ENCODE measurements at regions not wholly inside any gene's neighbourhood (a gene's known extent, or its start where the extent isn't known, plus 50 kb on each side); places are given as distances from the start of the nearest gene placed in this dataset.

- DNase-seq (no peak), ATAC-seq (no peak)
- POLR2A ChIA-PET = no interaction called here
- peaks cover 0 to 4% (median 0%) of the 10 kb centered on the region in 5 donors for H3K27me3 Mint-ChIP-seq
- H3K9me3 Mint-ChIP-seq = peaks cover 0 to 9% (median 3%) of the 10 kb centered on the region in 9 donors
- H3K4me1 Mint-ChIP-seq = peaks cover 0 to 2% (median 0%) of the 10 kb centered on the region in 4 donors
- no peak overlapping the region for H3K27ac Mint-ChIP-seq
- H3K36me3 Mint-ChIP-seq = no peaks in the 10 kb centered on the region
- H3K4me3 Mint-ChIP-seq = no peak overlapping the region
Observed at GRCh38 chr2:122530814-122531213, 775.4 kb downstream of the TSN start.

DNA sequence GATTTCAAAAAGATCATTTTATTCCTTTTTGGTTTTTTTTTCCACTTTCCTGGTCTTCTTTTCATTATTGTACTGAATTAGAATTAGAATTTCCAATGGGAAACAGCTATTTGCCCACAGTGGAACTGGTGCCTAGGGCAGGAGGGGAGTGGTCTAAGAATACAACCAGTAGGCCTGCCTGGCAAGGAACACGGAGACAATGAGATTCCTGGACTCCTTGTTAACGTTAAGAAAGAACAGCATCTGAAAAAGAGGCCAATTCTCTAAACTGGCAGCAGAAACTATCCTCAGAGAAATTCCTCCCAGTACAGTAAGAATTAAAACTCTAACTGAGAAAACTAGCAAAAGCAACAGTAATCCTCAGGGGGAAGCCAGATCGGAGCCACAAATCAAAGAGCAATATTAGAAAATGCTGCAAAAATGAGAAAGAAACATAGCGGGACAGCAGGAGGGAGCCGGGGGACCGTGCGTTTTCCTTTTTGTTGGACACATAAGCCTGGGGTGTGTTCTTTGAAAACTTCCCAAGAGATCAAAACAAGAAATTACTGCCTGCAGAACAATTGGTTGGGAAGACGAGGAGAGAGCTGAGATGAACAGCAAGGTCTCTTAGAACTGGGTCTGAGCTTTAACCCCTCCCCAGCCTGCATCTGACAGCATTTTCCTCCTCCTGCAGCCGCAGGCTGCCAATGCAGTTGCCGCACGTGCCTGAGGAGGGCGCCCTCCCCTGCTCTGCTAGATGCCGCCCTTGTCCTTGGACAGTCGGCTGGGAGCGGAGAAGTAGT is 776.0 kb downstream of the TSN start:
- no peaks in the 10 kb centered on the region for H3K36me3 Mint-ChIP-seq
- no peak overlapping the region for H3K27ac Mint-ChIP-seq
- H3K27me3 Mint-ChIP-seq = peaks cover 0 to 4% (median 0%) of the 10 kb centered on the region in 5 donors
- peaks cover 0 to 2% (median 0%) of the 10 kb centered on the region in 4 donors for H3K4me1 Mint-ChIP-seq
- ATAC-seq = no peak
- POLR2A ChIA-PET = no interaction called here
- H3K9me3 Mint-ChIP-seq = peaks cover 0 to 8% (median 3%) of the 10 kb centered on the region in 9 donors
- no peak overlapping the region for H3K4me3 Mint-ChIP-seq
- DNase-seq = no peak

DNA sequence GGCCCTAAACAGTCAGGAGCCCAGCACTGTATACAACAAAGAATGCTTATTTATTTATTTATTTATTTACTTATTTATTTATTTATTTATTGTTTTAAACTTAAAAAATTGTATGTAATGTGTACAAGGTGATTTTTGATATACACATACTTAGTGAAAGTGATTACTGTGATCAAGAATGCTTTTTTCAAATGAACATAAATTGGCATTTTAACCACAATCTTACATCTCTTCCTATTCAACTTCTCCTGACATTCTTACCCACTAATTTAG is 776.6 kb downstream of the TSN start:
- DNase-seq (no peak), ATAC-seq (no peak)
- H3K27me3 Mint-ChIP-seq = peaks cover 0 to 4% (median 0%) of the 10 kb centered on the region in 5 donors
- H3K27ac Mint-ChIP-seq = no peak overlapping the region
- no peak overlapping the region for H3K4me3 Mint-ChIP-seq
- peaks cover 0 to 9% (median 3%) of the 10 kb centered on the region in 9 donors for H3K9me3 Mint-ChIP-seq
- H3K4me1 Mint-ChIP-seq = peaks cover 0 to 2% (median 0%) of the 10 kb centered on the region in 4 donors
- H3K36me3 Mint-ChIP-seq = no peaks in the 10 kb centered on the region
- POLR2A ChIA-PET = no interaction called here

DNA sequence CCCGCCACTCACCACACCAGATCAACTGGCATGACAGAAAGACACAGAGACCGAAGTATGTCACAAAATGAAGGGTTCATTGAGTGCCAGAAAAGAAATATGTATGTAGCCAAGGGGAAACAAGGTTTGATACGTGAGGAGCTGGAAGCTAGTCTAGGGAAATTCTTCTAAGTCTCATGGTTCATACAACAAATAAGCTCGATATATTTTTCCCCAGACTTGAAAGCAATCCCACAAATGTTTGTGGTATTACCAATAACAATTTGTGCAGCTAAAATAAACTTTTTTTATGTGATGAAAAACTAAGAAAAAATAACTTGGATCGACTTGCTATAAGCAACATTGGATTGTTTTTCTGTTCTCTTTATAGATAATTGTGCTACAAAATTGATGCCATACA is 777.0 kb downstream of the TSN start:
- Mint-ChIP-seq H3K36me3 (no peaks in the 10 kb centered on the region), H3K27ac (no peak overlapping the region), H3K4me1 (peaks cover 0 to 2% (median 0%) of the 10 kb centered on the region in 4 donors), H3K27me3 (peaks cover 0 to 4% (median 0%) of the 10 kb centered on the region in 5 donors), H3K4me3 (no peak overlapping the region), H3K9me3 (peaks cover 0 to 7% (median 2%) of the 10 kb centered on the region in 9 donors)
- no peak for DNase-seq
- POLR2A ChIA-PET = no interaction called here
- no peak for ATAC-seq

DNA sequence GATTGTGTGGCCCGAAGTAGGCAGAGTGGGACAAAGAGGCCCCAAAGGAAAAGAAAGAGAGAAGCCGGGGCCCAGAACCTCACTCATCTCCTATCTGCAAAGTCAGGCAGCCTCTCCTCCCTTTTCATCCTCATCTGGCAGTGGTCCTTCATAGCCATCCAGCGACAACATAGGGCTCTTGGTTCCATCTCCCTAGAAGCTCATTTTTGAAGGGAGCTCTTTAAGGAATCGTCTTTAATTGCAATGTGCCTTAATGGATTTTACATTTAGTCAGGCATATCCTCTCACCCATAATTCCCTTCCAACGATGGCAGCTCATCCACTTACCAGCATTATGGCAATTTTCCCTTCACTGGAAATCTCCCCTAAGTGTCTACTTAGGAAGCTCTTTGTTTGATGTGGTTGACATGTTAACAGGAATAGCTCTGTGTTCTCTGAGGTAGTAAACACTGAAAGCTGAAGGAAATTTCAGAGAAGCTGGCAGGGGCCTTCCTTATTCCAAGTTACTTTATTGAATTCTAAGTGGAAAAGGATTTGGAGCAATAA is 780.6 kb downstream of the TSN start:
- Mint-ChIP-seq H3K27ac (no peak overlapping the region), H3K4me3 (no peak overlapping the region), H3K27me3 (peaks cover 0 to 4% (median 0%) of the 10 kb centered on the region in 5 donors), H3K4me1 (peaks cover 0 to 2% (median 0%) of the 10 kb centered on the region in 4 donors), H3K36me3 (no peaks in the 10 kb centered on the region), H3K9me3 (peaks cover 0 to 9% (median 3%) of the 10 kb centered on the region in 9 donors)
- no peak for ATAC-seq
- POLR2A ChIA-PET = no interaction called here
- DNase-seq = no peak

- no peaks in the 10 kb centered on the region for H3K4me1 Mint-ChIP-seq
- H3K36me3 Mint-ChIP-seq = no peaks in the 10 kb centered on the region
- H3K9me3 Mint-ChIP-seq = peaks cover 0 to 13% (median 3%) of the 10 kb centered on the region in 9 donors
- POLR2A ChIA-PET = no interaction called here
- H3K4me3 Mint-ChIP-seq = no peak overlapping the region
- ATAC-seq (no peak), DNase-seq (no peak)
- H3K27me3 Mint-ChIP-seq = peaks cover 0 to 8% (median 0%) of the 10 kb centered on the region in 5 donors
- no peak overlapping the region for H3K27ac Mint-ChIP-seq
Observed at GRCh38 chr2:122539311-122539710, 783.9 kb downstream of the TSN start.

DNA sequence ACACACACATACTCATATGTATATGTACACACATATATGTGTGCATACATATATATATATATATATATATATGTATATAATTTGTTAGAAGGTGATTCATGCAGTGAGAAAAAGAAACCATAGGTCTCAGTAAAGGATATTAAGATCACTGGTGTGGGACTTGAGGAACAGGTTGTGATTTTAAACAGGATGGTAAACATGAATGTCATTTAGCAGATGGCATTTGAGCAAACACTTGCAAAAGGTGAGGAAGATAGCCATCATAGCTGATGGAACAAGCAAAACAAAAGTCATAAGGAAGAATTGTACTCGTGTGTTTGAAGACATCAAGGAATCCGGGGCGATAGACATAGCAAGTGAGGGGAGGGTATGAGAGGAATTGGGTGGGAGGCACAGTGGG is 784.5 kb downstream of the TSN start:
- Mint-ChIP-seq H3K36me3 (no peaks in the 10 kb centered on the region), H3K4me3 (no peak overlapping the region), H3K4me1 (no peaks in the 10 kb centered on the region), H3K27ac (no peak overlapping the region), H3K27me3 (peaks cover 0 to 8% (median 0%) of the 10 kb centered on the region in 5 donors), H3K9me3 (peaks cover 0 to 13% (median 3%) of the 10 kb centered on the region in 9 donors)
- DNase-seq (no peak), ATAC-seq (no peak)
- POLR2A ChIA-PET = no interaction called here

DNA sequence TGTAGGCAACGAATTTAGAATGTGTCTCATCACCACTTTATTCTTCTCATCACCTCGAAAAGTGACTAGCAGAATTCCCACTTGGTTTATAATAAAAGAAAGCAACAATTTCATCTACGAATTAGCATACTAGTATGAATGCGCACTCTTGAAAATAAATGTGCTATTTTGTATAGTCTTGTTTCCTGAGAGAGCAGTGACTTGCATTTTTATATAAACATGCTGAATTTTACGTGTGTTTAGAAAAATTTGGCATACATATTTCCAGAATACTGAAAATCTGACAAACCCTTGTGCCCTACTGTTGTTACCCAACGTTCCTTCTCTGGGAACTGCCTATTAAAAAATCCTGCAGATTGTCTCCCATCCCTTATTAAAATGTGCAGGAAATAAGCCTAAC is 786.8 kb downstream of the TSN start:
- Mint-ChIP-seq H3K9me3 (peaks cover 0 to 13% (median 2%) of the 10 kb centered on the region in 9 donors), H3K4me3 (no peak overlapping the region), H3K4me1 (no peaks in the 10 kb centered on the region), H3K27ac (no peak overlapping the region), H3K36me3 (no peaks in the 10 kb centered on the region), H3K27me3 (peaks cover 0 to 4% (median 0%) of the 10 kb centered on the region in 5 donors)
- POLR2A ChIA-PET = no interaction called here
- no peak for ATAC-seq
- DNase-seq = no peak

- H3K4me1 Mint-ChIP-seq = no peaks in the 10 kb centered on the region
- peaks cover 0 to 13% (median 2%) of the 10 kb centered on the region in 9 donors for H3K9me3 Mint-ChIP-seq
- POLR2A ChIA-PET = no interaction called here
- no peak for ATAC-seq
- no peak for DNase-seq
- peaks cover 0 to 4% (median 0%) of the 10 kb centered on the region in 5 donors for H3K27me3 Mint-ChIP-seq
- H3K4me3 Mint-ChIP-seq = no peak overlapping the region
- H3K27ac Mint-ChIP-seq = no peak overlapping the region
- no peaks in the 10 kb centered on the region for H3K36me3 Mint-ChIP-seq
Observed at GRCh38 chr2:122542646-122543045, 787.2 kb downstream of the TSN start.

GRCh38 chr2:122543815-122544214 is 788.4 kb downstream of the TSN start:
- no peaks in the 10 kb centered on the region for H3K4me1 Mint-ChIP-seq
- ATAC-seq (no peak), DNase-seq (no peak)
- POLR2A ChIA-PET = no interaction called here
- H3K36me3 Mint-ChIP-seq = no peaks in the 10 kb centered on the region
- peaks cover 0 to 4% (median 0%) of the 10 kb centered on the region in 5 donors for H3K27me3 Mint-ChIP-seq
- H3K4me3 Mint-ChIP-seq = no peak overlapping the region
- no peak overlapping the region for H3K27ac Mint-ChIP-seq
- peaks cover 0 to 13% (median 6%) of the 10 kb centered on the region in 9 donors for H3K9me3 Mint-ChIP-seq

DNA sequence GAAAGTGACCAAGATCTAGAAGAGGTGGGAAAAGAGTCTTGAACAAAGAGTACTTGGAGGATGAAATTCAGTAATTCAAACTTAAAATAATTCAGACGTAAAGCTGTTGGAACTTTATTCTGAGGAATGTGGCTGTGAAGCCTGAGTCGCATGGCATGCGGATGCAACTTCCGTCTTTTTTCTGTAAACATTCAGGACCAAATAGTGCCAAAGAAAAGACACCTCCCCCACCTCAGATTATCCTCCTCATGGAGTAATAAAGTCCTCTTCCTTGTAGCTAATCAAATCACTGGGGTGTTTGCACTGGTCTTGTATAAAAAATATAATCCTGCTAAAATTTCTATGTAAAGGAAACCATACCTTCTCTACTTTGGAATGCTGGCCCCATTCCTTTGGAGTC is 790.4 kb downstream of the TSN start:
- no peak for ATAC-seq
- peaks cover 0 to 5% (median 0%) of the 10 kb centered on the region in 3 donors for H3K36me3 Mint-ChIP-seq
- no peak overlapping the region for H3K27ac Mint-ChIP-seq
- POLR2A ChIA-PET = no interaction called here
- no peaks in the 10 kb centered on the region for H3K4me1 Mint-ChIP-seq
- H3K9me3 Mint-ChIP-seq = peaks cover 0 to 31% (median 12%) of the 10 kb centered on the region in 9 donors
- DNase-seq = no peak
- H3K4me3 Mint-ChIP-seq = no peak overlapping the region
- peaks cover 0 to 10% (median 0%) of the 10 kb centered on the region in 5 donors for H3K27me3 Mint-ChIP-seq

DNA sequence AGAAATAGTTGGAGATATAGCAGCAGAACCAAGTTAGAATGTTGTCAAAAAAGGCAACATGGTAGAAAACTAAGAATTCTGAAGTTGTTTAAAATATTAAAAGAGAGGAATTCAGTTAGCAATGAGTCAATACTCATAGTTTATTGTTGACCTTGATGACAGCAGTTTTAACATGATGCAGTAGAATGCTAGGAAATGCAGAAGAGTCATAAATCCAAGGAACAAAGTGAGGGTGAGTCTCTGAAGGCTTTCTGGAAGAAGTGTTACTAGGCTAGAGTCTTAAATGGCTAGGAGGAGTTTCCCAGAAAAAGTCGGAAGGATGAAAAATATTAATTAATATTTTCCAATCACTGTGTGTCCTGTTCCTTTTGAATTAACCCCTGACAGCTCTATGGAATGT is 807.3 kb downstream of the TSN start:
- no peak for ATAC-seq

DNA sequence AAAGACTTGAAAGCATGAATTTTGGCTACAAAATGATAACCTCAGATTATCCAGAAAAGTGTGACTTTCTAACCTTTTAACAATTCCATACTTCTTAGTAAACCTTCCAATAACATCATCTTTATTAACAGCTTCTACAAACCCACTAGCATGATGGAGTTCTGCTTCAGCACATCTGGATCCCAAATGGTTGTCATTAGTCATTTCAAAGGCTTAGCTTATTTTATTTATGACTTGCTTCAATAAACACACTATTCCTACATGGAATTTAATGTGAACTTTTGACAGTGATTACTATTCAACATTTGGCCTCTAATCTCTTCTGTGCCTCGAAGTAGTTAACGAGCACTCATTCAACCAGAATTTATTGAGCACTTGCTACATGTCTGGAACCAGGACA is 808.3 kb downstream of the TSN start:
- POLR2A ChIA-PET = no interaction called here
- Mint-ChIP-seq H3K27ac (no peak overlapping the region), H3K36me3 (no peaks in the 10 kb centered on the region), H3K27me3 (no peaks in the 10 kb centered on the region), H3K4me3 (no peak overlapping the region), H3K9me3 (peaks cover 0 to 6% (median 1%) of the 10 kb centered on the region in 9 donors), H3K4me1 (no peaks in the 10 kb centered on the region)
- DNase-seq (no peak), ATAC-seq (no peak)

More for the DNA sequence above, 807.3 kb downstream of the TSN start:
- POLR2A ChIA-PET = no interaction called here
- Mint-ChIP-seq H3K9me3 (peaks cover 0 to 6% (median 0%) of the 10 kb centered on the region in 9 donors), H3K36me3 (no peaks in the 10 kb centered on the region), H3K27ac (no peak overlapping the region), H3K27me3 (no peaks in the 10 kb centered on the region), H3K4me1 (no peaks in the 10 kb centered on the region), H3K4me3 (no peak overlapping the region)
- DNase-seq = no peak

DNA sequence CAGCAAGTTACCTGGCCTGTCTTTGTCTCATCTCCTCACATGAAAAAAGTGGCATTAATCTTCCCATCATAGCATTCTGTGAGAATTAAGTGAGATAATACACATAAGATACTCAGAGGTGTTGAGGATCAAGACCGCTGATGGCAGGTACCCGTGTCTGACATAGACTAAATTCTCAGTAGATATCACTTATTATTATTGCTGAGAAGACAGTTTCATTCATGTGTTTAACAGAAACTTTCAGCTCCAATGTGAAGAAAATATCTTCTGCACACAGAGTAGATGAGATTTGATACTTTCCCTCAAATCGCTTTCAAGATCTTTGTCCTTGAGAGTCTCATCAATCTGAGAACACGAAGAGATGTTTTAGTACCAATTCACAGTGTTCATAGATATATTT is 809.4 kb downstream of the TSN start:
- no peak for DNase-seq
- peaks cover 0 to 13% (median 2%) of the 10 kb centered on the region in 9 donors for H3K9me3 Mint-ChIP-seq
- POLR2A ChIA-PET = no interaction called here
- H3K4me3 Mint-ChIP-seq = no peak overlapping the region
- ATAC-seq = no peak
- no peaks in the 10 kb centered on the region for H3K36me3 Mint-ChIP-seq
- no peaks in the 10 kb centered on the region for H3K4me1 Mint-ChIP-seq
- H3K27ac Mint-ChIP-seq = no peak overlapping the region
- H3K27me3 Mint-ChIP-seq = no peaks in the 10 kb centered on the region
